Skeletal muscle tissue (tissue), 3 donors: ENCODE measurements at regions not wholly inside any gene's neighbourhood (a gene's known extent, or its start where the extent isn't known, plus 50 kb on each side); places are given as distances from the start of the nearest gene placed in this dataset.

Source experiments
- H3K27ac ChIP-seq: one replicate; pipeline ENCODE4 v1.7.0; 2013; ENCODE audit warnings: mild to moderate bottlenecking, low read depth, low read length, inconsistent platforms
- H3K27me3 ChIP-seq, 3 donors: one replicate each; pipeline ENCODE4 v1.7.0; 2013; ENCODE audit warnings: low read length in 3 of 3; ENCODE audit not compliant: control insufficient read depth in 3 of 3, insufficient read depth in 3 of 3
- H3K36me3 ChIP-seq, 3 donors: one replicate each; pipeline ENCODE4 v1.7.0; 2013; ENCODE audit warnings: low read length in 3 of 3; ENCODE audit not compliant: control insufficient read depth in 3 of 3, insufficient read depth in 3 of 3
- H3K4me1 ChIP-seq, 3 donors: one replicate each; pipeline ENCODE4 v1.7.0; 2013; ENCODE audit warnings: low read length in 3 of 3, mild to moderate bottlenecking in 3 of 3; ENCODE audit not compliant: control insufficient read depth in 3 of 3, insufficient read depth in 3 of 3
- H3K4me3 ChIP-seq, 3 donors: one replicate each; pipeline ENCODE4 v1.7.0; 2013; ENCODE audit warnings: low read length in 3 of 3
- H3K9ac ChIP-seq, 3 donors: one replicate each; pipeline ENCODE4 v1.7.0; 2013; ENCODE audit warnings: low read length in 3 of 3, mild to moderate bottlenecking in 3 of 3, moderate library complexity in 2 of 3, low read depth in 1 of 3
- H3K9me3 ChIP-seq, 3 donors: one replicate each; pipeline ENCODE4 v1.7.0; 2013; ENCODE audit warnings: low read length in 3 of 3; ENCODE audit not compliant: control insufficient read depth in 3 of 3
- donor health status: Osteomylitis.

DNA sequence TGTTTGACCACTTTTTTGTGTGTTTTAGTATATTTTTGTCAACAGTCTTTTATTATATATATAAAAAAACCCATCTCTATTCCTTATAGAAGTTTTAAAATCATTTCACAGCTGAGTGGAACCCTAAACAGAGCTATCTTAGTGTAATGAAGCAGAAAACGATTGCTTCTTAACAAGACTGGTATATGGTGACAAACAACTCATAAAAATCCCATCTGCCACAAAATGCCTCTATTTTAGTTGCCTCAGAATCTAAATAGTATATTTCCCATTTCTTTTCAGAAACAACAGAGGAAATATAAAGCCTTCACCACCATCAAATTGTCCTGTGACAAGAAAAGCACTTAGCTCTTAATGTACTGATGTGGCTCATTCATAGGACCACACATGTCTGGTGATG, 322.4 kb downstream of the ATP23 start:
- H3K27ac ChIP-seq = no peak overlapping the region
- no peak overlapping the region for H3K9ac ChIP-seq
- no peaks in the 10 kb centered on the region for H3K9me3 ChIP-seq
- H3K27me3 ChIP-seq = no peaks in the 10 kb centered on the region
- no peaks in the 10 kb centered on the region for H3K4me1 ChIP-seq
- H3K4me3 ChIP-seq = no peak overlapping the region
- H3K36me3 ChIP-seq = no peaks in the 10 kb centered on the region

DNA sequence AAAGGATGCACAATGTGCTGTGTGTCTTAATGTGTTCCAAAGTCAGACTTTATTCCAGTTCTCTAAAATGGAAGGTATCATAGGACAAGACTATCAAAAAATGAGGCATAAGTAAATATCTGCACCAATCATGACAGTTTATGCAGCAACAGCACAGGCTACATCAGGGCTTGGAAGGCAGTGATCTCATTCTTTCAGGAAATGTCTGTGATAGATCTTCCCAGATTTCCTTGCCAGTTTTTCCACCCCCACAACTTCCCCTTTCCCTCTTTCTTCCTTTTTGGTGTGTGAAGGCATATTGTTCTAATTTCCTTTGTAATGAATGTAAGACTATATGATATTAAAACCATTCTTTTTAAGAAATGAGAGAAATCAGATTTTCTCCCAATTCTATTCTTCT, 326.7 kb downstream of the ATP23 start:
- Histone ChIP-seq H3K9ac (no peak overlapping the region), H3K27ac (no peak overlapping the region), H3K9me3 (no peaks in the 10 kb centered on the region), H3K4me3 (no peak overlapping the region), H3K36me3 (no peaks in the 10 kb centered on the region), H3K4me1 (no peaks in the 10 kb centered on the region), H3K27me3 (no peaks in the 10 kb centered on the region)

DNA sequence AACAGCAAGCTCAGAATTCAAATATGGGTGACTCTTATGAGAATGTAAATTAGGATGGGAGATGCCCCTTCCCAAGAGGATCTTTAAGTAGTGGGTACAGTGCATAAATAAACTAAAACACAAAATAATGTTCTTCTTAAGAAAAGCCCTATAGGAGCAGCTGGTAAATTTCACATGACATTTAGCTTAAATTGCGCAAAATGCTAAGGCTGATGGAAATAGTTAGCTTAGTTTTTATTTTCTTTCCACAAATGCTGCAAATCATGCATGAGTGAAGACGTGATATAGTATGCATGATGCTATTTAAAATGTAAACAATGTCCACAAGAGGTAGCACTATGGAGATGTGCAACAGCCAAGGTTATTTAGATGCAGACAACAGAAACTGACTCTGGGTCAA, 328.1 kb downstream of the ATP23 start:
- H3K4me1 ChIP-seq = no peaks in the 10 kb centered on the region
- no peak overlapping the region for H3K27ac ChIP-seq
- no peak overlapping the region for H3K9ac ChIP-seq
- H3K27me3 ChIP-seq = no peaks in the 10 kb centered on the region
- H3K9me3 ChIP-seq = no peaks in the 10 kb centered on the region
- H3K36me3 ChIP-seq = no peaks in the 10 kb centered on the region
- no peak overlapping the region for H3K4me3 ChIP-seq

DNA sequence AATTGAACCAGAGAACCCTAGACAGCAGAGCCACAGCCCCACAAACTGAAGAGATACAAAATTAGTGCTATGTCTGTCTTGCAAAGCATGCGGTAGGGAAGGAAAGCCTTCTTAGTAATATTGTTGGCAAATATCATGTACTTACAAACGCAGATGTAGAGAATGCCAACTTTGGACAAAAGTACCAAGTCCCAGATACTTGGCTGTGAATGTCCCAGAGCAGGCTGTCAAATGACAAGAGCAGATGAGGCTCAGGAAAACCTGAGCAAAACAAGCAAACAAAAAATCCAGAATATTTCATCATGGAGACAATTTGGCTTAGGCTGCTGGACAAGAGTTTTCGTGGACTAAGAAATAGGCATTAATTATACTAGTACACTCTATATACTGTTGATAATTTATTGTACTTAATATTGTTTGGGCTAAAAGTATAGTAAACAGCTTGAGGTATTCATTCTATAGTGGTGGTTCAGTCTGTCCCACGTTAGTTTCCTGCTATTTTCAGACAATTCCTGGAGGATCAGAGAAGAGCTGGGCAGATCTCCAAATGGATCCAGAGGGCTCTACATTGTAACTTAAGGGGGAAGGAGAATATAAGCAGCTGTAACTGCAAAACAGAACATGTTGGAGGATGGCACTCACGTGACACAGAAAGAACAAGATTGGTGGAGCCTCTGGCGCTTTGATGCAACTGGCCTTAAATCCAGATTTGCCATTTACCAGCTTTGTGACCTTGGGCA, 329.8 kb downstream of the ATP23 start:
- no peak overlapping the region for H3K4me3 ChIP-seq
- no peaks in the 10 kb centered on the region for H3K9me3 ChIP-seq
- H3K27me3 ChIP-seq = no peaks in the 10 kb centered on the region
- no peaks in the 10 kb centered on the region for H3K4me1 ChIP-seq
- H3K36me3 ChIP-seq = no peaks in the 10 kb centered on the region
- no peak overlapping the region for H3K27ac ChIP-seq
- no peak overlapping the region for H3K9ac ChIP-seq

DNA sequence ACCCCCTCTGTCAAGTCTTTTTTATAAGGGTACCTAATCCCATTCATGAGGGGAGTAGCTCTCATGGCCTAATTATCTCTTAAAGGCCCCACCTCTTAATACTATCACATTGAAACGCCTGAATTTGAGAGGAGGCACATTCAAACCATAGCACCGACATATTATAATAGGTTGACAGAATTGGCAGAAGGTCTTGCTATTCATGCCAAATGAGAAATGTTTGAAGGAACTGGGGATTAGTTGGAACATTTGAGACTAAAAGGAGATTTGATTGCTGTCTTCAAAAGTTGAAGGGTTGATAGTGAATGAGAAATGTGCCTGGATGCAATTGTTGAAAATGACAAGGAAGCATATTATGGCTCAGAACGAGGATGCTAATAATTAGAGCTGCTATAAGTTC, 331.1 kb downstream of the ATP23 start:
- no peak overlapping the region for H3K9ac ChIP-seq
- H3K4me1 ChIP-seq = no peaks in the 10 kb centered on the region
- H3K4me3 ChIP-seq = no peak overlapping the region
- H3K9me3 ChIP-seq = no peaks in the 10 kb centered on the region
- H3K27ac ChIP-seq = no peak overlapping the region
- H3K36me3 ChIP-seq = no peaks in the 10 kb centered on the region
- no peaks in the 10 kb centered on the region for H3K27me3 ChIP-seq

DNA sequence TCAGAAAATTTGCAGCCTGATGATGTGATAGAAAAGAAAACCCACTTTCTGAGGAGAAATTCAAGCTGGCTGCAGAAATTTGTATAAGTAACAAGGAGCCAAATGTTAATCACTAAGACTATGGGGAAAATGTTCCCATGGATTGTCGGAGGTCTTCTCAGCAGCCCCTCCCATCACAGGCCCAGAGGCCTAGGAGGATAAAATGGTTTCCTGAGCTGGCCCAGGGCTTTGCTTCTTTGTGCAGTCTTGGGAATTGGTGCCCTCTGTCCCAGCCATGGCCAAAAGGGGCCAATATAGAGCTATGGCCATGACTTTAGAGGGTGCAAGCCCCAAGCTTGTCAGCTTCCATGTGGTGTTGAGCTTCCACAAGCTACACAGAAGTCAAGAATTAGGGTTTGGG, 335.9 kb downstream of the ATP23 start:
- Histone ChIP-seq H3K4me1 (no peaks in the 10 kb centered on the region), H3K4me3 (no peak overlapping the region), H3K27me3 (no peaks in the 10 kb centered on the region), H3K27ac (no peak overlapping the region), H3K36me3 (no peaks in the 10 kb centered on the region), H3K9ac (no peak overlapping the region), H3K9me3 (no peaks in the 10 kb centered on the region)

DNA sequence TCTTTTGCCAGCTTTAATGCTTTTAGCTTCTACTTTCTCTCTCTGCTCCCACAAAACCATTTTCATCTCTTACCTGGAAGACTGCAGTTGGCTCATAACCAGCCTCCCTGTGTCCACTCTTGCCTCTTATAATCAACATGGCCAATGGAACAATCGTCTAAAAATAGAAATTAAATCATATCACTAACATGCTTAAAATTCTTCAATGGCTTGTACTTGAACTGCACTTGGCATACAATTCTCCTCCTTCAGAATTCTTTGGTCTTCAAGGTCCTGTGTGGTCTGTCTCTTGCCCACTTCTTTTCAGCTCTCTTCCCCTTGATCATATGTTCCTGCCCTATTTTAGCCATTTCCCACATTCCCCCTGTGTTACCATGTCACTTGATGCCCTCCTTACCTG, 342.2 kb downstream of the ATP23 start:
- no peaks in the 10 kb centered on the region for H3K4me1 ChIP-seq
- no peaks in the 10 kb centered on the region for H3K36me3 ChIP-seq
- no peak overlapping the region for H3K9ac ChIP-seq
- no peak overlapping the region for H3K27ac ChIP-seq
- H3K9me3 ChIP-seq = no peaks in the 10 kb centered on the region
- no peak overlapping the region for H3K4me3 ChIP-seq
- H3K27me3 ChIP-seq = no peaks in the 10 kb centered on the region

DNA sequence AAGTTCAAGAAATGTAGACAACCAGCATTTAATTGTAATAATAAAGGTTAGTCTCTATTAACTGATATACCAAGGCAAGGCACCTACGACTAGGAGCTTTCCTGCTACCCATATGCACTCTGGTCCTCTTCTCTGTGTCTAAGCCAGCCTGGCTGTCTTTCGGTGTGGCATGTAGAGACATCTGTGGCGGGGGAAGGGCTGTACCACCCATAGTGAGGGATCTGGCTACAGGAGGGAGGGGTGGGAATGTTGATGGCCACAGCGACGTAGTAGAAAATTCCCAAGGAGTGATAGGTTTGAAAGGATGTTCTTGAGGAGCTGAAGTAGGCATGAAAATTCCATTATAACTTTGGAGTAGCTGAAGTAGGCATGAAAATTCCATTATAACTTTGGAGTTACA, 344.2 kb downstream of the ATP23 start:
- no peak overlapping the region for H3K27ac ChIP-seq
- no peak overlapping the region for H3K9ac ChIP-seq
- H3K4me1 ChIP-seq = no peaks in the 10 kb centered on the region
- H3K9me3 ChIP-seq = no peaks in the 10 kb centered on the region
- H3K36me3 ChIP-seq = no peaks in the 10 kb centered on the region
- no peaks in the 10 kb centered on the region for H3K27me3 ChIP-seq
- no peak overlapping the region for H3K4me3 ChIP-seq

DNA sequence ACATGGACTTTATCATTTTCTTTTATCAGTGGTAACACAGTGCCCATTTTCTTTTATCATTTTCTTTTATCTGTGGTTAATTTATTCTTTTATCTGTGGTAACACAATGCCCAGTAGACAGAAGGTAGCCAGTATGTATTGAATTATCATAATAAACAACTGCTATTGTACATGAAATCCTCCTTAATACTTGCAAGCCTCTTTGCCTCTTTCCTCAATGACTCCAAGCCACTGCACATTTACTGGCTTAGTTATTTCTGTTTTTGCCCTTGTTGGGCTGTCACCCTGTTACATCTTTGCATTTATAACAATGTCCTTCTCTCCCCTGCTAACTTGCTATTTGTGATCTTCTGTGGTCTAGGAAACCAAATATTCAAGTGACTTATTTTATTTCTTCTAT, 345.0 kb downstream of the ATP23 start:
- H3K9me3 ChIP-seq = no peaks in the 10 kb centered on the region
- no peak overlapping the region for H3K9ac ChIP-seq
- H3K36me3 ChIP-seq = no peaks in the 10 kb centered on the region
- H3K4me1 ChIP-seq = no peaks in the 10 kb centered on the region
- no peak overlapping the region for H3K4me3 ChIP-seq
- H3K27ac ChIP-seq = no peak overlapping the region
- no peaks in the 10 kb centered on the region for H3K27me3 ChIP-seq

DNA sequence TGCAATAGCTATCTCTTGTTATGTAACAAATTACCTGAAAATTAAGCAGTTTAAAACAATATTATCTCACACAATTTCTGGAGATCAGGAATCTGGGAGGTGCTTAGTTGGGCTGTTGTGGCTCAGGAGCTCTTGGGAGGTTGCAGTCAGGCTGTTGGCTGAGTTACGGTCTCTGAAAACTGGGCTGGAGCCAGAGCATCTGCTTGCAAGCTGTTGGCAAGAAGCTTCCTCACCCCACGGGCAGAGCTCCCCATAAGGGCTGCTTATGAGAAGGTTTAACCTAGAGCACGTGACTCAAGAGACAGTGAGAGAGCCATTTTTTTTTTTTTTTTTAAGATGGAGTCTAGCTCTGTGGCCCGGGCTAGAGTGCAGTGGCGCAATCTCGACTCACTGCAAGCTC, 346.8 kb downstream of the ATP23 start:
- no peak overlapping the region for H3K4me3 ChIP-seq

More for the DNA sequence above, 346.8 kb downstream of the ATP23 start:
- Histone ChIP-seq H3K9ac (no peak overlapping the region), H3K27ac (no peak overlapping the region), H3K4me1 (no peaks in the 10 kb centered on the region), H3K36me3 (no peaks in the 10 kb centered on the region), H3K27me3 (no peaks in the 10 kb centered on the region), H3K9me3 (no peaks in the 10 kb centered on the region)
